Neural cell (in vitro differentiated cells): ENCODE measurements at regions not wholly inside any gene's neighbourhood (a gene's known extent, or its start where the extent isn't known, plus 50 kb on each side); places are given as distances from the start of the nearest gene placed in this dataset.

Source experiments
- H2AFZ ChIP-seq: fragments of 200-600, 300-800 bp; sonication (generic), shearing (Covaris generic); 2 replicates; pipeline ENCODE4 v1.6.0; 2014; ENCODE audit warnings: low read depth, mild to moderate bottlenecking, antibody characterized with exemption, low read length, moderate library complexity
- H3F3A ChIP-seq: fragments of 200-600 bp; shearing (Covaris generic); 2 replicates; pipeline ENCODE4 v1.6.1; 2016; ENCODE audit warnings: mild to moderate bottlenecking, moderate library complexity, mixed read lengths, antibody characterized with exemption, low read length; ENCODE audit not compliant: insufficient read depth, poor library complexity, severe bottlenecking
- H3K27ac ChIP-seq: fragments of 200-600, 300-800 bp; sonication (generic), shearing (Covaris generic); 2 replicates; pipeline ENCODE4 v1.5.1; 2014; ENCODE audit warnings: mild to moderate bottlenecking, low read length, moderate library complexity
- H3K27me3 ChIP-seq: fragments of 300-800, 200-600 bp; sonication (generic), shearing (Covaris generic); 2 replicates; pipeline ENCODE4 v1.6.0; 2014; ENCODE audit warnings: mild to moderate bottlenecking, low read depth, low read length, moderate library complexity; ENCODE audit not compliant: insufficient read depth
- H3K36me3 ChIP-seq: fragments of 300-800, 200-600 bp; sonication (generic), shearing (Covaris generic); 2 replicates; pipeline ENCODE4 v1.5.1; 2014; ENCODE audit warnings: mild to moderate bottlenecking, antibody characterized with exemption, low read length, moderate library complexity; ENCODE audit not compliant: insufficient read depth
- H3K4me2 ChIP-seq: fragments of 300-800, 200-600 bp; sonication (generic), shearing (Covaris generic); 2 replicates; pipeline ENCODE4 v1.6.0; 2014; ENCODE audit warnings: mild to moderate bottlenecking, low read length
- H3K4me3 ChIP-seq: fragments of 300-800, 200-600 bp; sonication (generic), shearing (Covaris generic); 2 replicates; pipeline ENCODE4 v1.5.1; 2014; ENCODE audit warnings: mild to moderate bottlenecking, low read length, moderate library complexity
- H3K79me2 ChIP-seq: fragments of 200-600 bp; shearing (Covaris generic); replicated peaks from 2 replicates; pipeline ENCODE4 v1.6.0; 2014; ENCODE audit warnings: mild to moderate bottlenecking, low read length, moderate library complexity; ENCODE audit not compliant: insufficient read depth
- H3K9ac ChIP-seq: fragments of 300-800, 200-600 bp; sonication (generic), shearing (Covaris generic); 2 replicates; pipeline ENCODE4 v1.6.1; 2016; ENCODE audit warnings: mild to moderate bottlenecking, low read length, mixed read lengths
- H3K9me2 ChIP-seq: fragments of 200-600 bp; shearing (Covaris generic); 2 replicates; pipeline ENCODE4 v1.6.1; 2016; ENCODE audit warnings: mild to moderate bottlenecking, low read length, mixed read lengths; ENCODE audit not compliant: insufficient read depth
- H3K9me3 ChIP-seq: fragments of 200-600, 300-800 bp; sonication (generic), shearing (Covaris generic); 2 replicates; pipeline ENCODE4 v1.6.1; 2016; ENCODE audit warnings: mild to moderate bottlenecking, mixed run types, low read length, moderate library complexity, mixed read lengths
- H4K20me1 ChIP-seq: fragments of 200-600 bp; shearing (Covaris generic); 2 replicates; pipeline ENCODE4 v1.6.1; 2016; ENCODE audit warnings: mild to moderate bottlenecking, mixed run types; ENCODE audit not compliant: insufficient read depth
- CTCF ChIP-seq: fragments of 450-650 bp; IDR thresholded peaks from 2 replicates; pipeline ENCODE4 v1.5.1; 2014; ENCODE audit warnings: antibody characterized with exemption, mild to moderate bottlenecking, moderate library complexity; ENCODE audit not compliant: poor library complexity, severe bottlenecking
- EP300 ChIP-seq: fragments of 450-650 bp; conservative IDR thresholded peaks from 2 replicates; pipeline ENCODE4 v1.6.1; 2014; ENCODE audit warnings: antibody characterized with exemption, mild to moderate bottlenecking, moderate library complexity; ENCODE audit not compliant: poor library complexity, severe bottlenecking
- EZH2 ChIP-seq: fragments of 200-600, 300-800 bp; shearing (Covaris generic), sonication (generic); IDR thresholded peaks from 2 replicates; pipeline ENCODE4 v1.6.1; 2014; ENCODE audit warnings: antibody characterized with exemption, low read length, borderline replicate concordance, mild to moderate bottlenecking; ENCODE audit not compliant: insufficient read depth, poor library complexity, severe bottlenecking
- MXI1 ChIP-seq: fragments of 450-650 bp; conservative IDR thresholded peaks from 2 replicates; pipeline ENCODE4 v1.6.1; 2014; ENCODE audit warnings: antibody characterized with exemption, mild to moderate bottlenecking; ENCODE audit not compliant: poor library complexity, severe bottlenecking
- POLR2AphosphoS5 ChIP-seq: IDR thresholded peaks from 2 replicates; pipeline ENCODE4 v1.6.1; 2012
- RAD21 ChIP-seq: fragments of 450-650 bp; conservative IDR thresholded peaks from 2 replicates; pipeline ENCODE4 v1.6.1; 2014; ENCODE audit warnings: antibody characterized with exemption, mild to moderate bottlenecking, moderate library complexity
- REST ChIP-seq: IDR thresholded peaks from 2 replicates; pipeline ENCODE4 v1.6.1; 2012; ENCODE audit warnings: borderline replicate concordance
- SMC3 ChIP-seq: fragments of 450-650 bp; conservative IDR thresholded peaks from 2 replicates; pipeline ENCODE4 v1.6.1; 2014; ENCODE audit warnings: antibody characterized with exemption, mild to moderate bottlenecking, moderate library complexity; ENCODE audit not compliant: poor library complexity
- TAF1 ChIP-seq: IDR thresholded peaks from 2 replicates; pipeline ENCODE4 v1.6.1; 2012; ENCODE audit warnings: low read depth

GRCh38 chr22:34294476-34294875 is 374.2 kb upstream of the LARGE1 start:
- Histone ChIP-seq H3K79me2 (no peaks in the 10 kb centered on the region), H3K9ac (no peak overlapping the region), H3K36me3 (no peaks in the 10 kb centered on the region), H3F3A (no peaks in the 10 kb centered on the region), H3K9me3 (no peaks in the 10 kb centered on the region), H2AFZ (no peak overlapping the region), H3K27ac (no peak overlapping the region), H3K4me3 (no peak overlapping the region), H3K9me2 (no peaks in the 10 kb centered on the region), H3K4me2 (no peak overlapping the region), H3K27me3 (no peaks in the 10 kb centered on the region), H4K20me1 (no peaks in the 10 kb centered on the region)
- TF ChIP-seq TAF1, result no peak

- H3K9ac ChIP-seq, result no peak overlapping the region
- H3F3A ChIP-seq, result no peaks in the 10 kb centered on the region
- no peaks in the 10 kb centered on the region for H3K27me3 ChIP-seq
- no peaks in the 10 kb centered on the region for H3K9me2 ChIP-seq
- H3K4me2 ChIP-seq, result no peak overlapping the region
- no peaks in the 10 kb centered on the region for H3K36me3 ChIP-seq
- no peaks in the 10 kb centered on the region for H3K79me2 ChIP-seq
- H3K4me3 ChIP-seq, result no peak overlapping the region
- H3K9me3 ChIP-seq, result no peaks in the 10 kb centered on the region
- H2AFZ ChIP-seq, result no peak overlapping the region
- no peaks in the 10 kb centered on the region for H4K20me1 ChIP-seq
- no peak for TF ChIP-seq EZH2
- TF ChIP-seq SMC3, result no peak
- TF ChIP-seq CTCF, result no peak
- no peak for TF ChIP-seq MXI1
- no peak for TF ChIP-seq EP300
- no peak for TF ChIP-seq RAD21
- TF ChIP-seq POLR2AphosphoS5, result no peak
- TF ChIP-seq REST, result no peak
- TF ChIP-seq TAF1, result no peak
- no peak overlapping the region for H3K27ac ChIP-seq
Measured at GRCh38 chr22:34294986-34295385, 374.7 kb upstream of the LARGE1 start.

- H4K20me1 ChIP-seq, result no peaks in the 10 kb centered on the region
- no peaks in the 10 kb centered on the region for H3F3A ChIP-seq
- H3K36me3 ChIP-seq, result no peaks in the 10 kb centered on the region
- TF ChIP-seq MXI1, result no peak
- TF ChIP-seq REST, result no peak
- no peak overlapping the region for H3K4me2 ChIP-seq
- no peaks in the 10 kb centered on the region for H3K79me2 ChIP-seq
- H3K4me3 ChIP-seq, result no peak overlapping the region
- H3K9ac ChIP-seq, result no peak overlapping the region
- H3K9me3 ChIP-seq, result no peaks in the 10 kb centered on the region
- no peak overlapping the region for H3K27ac ChIP-seq
- H2AFZ ChIP-seq, result no peak overlapping the region
- H3K27me3 ChIP-seq, result no peaks in the 10 kb centered on the region
- H3K9me2 ChIP-seq, result no peaks in the 10 kb centered on the region
Measured at GRCh38 chr22:34296461-34296860, 376.2 kb upstream of the LARGE1 start.
